Activated CD4-positive, alpha-beta T cell treated with anti-CD3 and anti-CD28 coated beads, Interleukin-10, Interleukin-2, amounts not matched to agents 100 ng/mL and 50 ng/mL, durations not matched to agents 16 hours and 8 hours (primary cell): ENCODE measurements at regions not wholly inside any gene's neighbourhood (a gene's known extent, or its start where the extent isn't known, plus 50 kb on each side); places are given as distances from the start of the nearest gene placed in this dataset.

ENCODE experiments used
- DNase-seq: peaks from one replicate; pipeline ENCODE4 v3.0.0-alpha.2; 2020

- DNase-seq = no peak
These were observed 439.5 kb downstream of the NAF1 start for GRCh38 chr4:162727232-162727631.

GRCh38 chr4:162715401-162715800 is 451.3 kb downstream of the NAF1 start:
- DNase-seq = no peak

- DNase-seq = no peak
These were observed 458.7 kb downstream of the NAF1 start for GRCh38 chr4:162707962-162708361.

- no peak for DNase-seq
These were observed 460.1 kb downstream of the NAF1 start for GRCh38 chr4:162706632-162707031.

GRCh38 chr4:162706051-162706450 is 460.6 kb downstream of the NAF1 start:
- DNase-seq = no peak

DNA sequence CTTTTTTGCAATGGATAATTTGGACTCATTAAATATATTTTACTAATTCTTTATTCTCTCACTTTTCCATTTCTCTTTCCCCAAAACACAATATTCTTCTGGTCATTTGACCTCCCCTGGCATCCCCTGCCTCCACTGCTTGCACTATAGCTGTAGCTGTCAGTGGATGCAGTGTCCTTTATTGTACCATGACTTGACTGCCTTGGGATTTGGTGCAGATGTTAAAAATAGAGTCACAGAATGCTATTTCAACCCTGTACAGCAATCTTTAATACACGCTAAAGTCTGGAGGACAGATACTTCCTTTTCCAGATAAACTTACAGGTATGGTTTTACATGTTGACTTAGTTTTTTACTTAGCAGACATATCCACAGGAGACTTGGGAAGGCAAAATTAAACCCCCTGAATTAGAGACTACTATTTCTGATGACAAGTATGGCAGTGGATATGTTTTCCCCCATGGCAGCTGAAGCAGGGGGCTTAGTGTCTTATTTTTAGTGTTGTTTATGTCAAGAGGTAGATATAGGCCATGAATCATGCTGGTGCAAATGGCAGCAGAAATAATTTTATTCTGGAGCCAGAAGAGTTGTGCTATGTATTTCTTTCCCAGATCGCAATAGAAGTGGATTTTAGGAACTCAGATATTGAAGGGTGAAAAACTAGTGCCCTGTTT is 461.4 kb downstream of the NAF1 start:
- DNase-seq = no peak

- no peak for DNase-seq
These were observed 465.8 kb downstream of the NAF1 start for GRCh38 chr4:162700815-162701361.

DNA sequence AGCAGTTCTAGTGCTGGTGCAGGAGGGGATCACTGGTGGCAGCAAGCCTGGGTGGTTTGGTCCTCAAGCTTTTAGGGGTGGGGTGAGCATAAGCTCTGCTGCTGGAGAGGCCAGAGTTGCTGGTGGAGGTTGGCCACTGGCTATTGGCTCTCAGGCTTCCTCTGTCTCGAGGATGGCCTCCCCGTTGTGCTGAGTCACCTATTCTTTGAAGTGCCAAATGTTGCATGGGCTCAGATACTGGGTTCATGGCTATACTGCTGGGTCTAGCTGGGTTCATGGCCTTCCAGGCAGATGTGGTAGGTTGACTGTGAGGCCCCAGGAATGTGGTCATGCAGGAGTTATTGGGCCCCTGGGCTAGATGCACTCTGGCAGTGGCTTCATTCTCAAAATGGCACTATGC is 466.3 kb downstream of the NAF1 start:
- DNase-seq = no peak

GRCh38 chr4:162699629-162700028 is 467.1 kb downstream of the NAF1 start:
- DNase-seq = no peak

- no peak for DNase-seq
These were observed 481.3 kb downstream of the NAF1 start for GRCh38 chr4:162685410-162685809.

DNA sequence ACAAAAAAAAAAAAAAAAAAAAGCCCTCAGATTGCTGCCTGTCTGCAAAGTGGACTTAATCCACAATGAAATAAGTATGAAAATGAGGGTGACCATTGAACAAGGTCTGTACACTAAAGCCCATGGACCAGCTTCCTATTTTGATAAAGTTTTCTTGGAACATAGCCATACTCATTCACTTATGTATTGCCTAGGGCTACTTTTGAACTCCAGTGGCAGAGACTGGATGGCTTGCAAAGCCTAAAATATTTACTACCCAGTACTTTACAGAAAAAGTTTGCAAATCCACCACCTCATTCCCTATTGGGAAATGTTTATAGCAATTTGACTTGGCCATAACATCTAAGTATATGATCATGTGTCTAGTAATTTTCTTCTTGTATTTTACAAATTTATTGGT is 481.7 kb downstream of the NAF1 start:
- DNase-seq = no peak

DNA sequence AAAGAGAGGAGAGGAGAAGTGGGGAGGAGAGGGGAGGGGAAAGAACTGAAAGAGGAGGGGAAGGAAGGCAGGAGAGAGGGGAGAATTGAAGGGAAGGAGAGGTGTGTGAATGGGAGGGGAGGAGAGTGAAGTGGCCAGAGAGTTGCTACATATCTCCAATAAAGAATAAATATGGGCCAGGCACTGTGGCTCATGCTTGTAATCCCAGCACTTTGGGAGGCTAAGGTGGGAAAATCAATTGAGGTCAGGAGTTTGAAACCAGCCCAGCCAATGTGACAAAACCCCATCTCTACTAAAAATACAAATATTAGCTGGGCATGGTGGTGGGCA is 482.4 kb downstream of the NAF1 start:
- no peak for DNase-seq

- DNase-seq = no peak
These were observed 482.9 kb downstream of the NAF1 start for GRCh38 chr4:162683659-162684370.

DNA sequence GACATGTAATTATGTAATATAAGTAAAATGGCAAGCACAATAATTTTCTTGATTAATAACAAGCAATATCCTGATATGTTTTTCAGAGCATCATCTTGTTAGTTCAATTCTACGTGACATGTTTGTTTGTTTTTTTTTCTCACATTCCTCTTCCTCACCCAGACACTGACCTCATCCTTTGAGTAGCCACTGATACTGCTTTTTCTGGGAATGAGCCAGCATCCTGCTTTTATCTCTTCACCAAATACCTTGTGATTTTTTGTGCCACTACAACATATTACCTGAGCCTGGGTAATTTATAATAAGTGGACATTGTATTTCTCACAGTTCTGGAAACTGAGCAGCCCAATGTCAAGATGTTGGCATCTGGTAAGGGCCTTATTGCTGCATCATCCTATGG is 484.0 kb downstream of the NAF1 start:
- DNase-seq = no peak

DNA sequence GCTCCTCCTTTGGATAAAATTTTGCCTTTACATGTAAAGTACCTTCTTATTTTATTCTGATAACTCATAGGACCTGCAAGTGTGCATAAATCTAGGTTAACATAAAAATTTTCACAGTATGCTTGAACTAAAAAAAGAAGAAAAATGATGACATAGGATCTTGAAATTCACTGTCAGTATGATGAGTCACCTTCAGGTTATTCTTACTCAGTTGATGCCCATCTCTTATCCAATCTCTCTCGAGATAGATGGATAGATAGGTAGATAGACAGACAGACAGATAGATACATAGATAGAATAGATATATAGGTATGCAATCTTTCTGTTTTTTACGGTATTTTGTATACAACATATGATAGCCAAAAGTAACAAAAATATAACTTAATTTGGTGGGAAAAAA is 485.5 kb downstream of the NAF1 start:
- no peak for DNase-seq

GRCh38 chr4:162675661-162676060 is 491.0 kb downstream of the NAF1 start:
- DNase-seq = no peak

DNA sequence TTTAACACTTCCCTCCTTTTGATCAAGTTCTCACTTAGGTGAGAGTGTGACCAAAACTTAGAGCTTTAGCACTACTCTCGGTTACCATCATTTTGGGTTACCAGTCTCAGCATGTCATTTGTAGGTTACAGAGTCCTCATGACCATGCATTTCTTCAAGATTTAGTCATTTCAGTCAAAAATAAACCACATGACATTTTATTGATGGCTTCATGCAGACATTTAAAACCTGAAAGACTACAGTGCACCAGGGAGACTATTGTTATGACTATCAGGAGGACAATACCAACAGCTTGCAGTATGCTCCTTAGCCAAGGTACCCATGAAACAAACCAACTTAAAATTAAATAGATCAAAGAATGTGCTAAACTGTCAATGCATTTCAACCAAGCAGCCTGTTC is 498.1 kb upstream of the FSTL5 start:
- no peak for DNase-seq

- no peak for DNase-seq
These were observed 495.9 kb upstream of the FSTL5 start for GRCh38 chr4:162659716-162660115.

DNA sequence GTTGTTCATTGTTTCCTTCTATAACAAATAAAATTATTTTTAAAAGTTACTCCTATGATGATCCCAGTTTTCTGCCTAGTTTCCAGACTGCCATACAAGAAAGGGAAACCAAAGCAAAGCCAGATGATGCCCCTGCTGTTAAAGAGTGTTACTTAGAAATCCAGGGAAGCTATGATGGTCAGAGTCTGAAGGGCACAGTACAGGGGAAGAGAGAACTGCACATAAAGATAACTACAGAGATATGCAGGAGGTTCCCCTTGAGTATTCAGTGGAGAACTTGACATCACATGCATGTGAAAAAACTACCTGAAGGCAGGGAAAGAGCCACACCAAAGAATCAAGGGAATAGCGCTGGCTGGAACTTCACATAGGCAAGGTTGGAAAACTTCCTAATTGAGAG is 494.2 kb upstream of the FSTL5 start:
- no peak for DNase-seq

DNA sequence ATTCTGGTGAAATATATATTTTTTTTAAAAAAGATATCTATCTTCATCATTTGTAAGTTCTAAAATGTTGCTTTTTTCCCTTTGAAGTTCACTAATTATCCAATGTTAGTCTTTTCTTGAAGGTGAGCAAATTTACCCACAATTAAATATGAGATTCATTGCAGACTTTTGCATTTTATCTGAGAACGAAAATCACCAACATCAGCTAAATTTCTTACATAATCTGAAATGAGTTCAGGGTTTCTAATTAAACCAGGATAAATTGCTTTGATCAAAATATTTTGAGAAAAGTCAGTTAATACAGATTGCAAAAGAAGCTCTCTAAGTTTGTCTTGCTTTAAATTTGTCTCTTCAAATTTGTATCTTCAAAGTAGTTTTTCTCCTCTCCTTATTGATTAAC is 486.4 kb upstream of the FSTL5 start:
- no peak for DNase-seq

DNA sequence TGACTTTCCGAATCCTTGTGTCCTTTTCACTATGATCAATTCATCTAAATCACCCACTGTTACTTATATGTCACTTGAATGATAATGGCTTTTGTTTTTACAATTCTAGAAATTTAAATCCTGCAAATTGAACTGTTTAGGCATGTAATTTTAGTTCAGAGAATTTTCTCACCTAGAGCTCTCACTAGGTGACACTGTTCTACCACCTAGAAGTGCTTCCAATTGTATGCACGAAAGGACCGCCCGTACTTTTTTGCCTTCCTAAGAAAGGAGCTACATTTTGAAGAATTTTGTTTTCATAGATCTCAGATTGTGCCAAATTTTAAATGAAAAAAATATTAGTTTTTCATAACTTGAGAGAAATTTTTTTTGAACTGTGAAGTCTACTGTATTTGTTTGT is 481.6 kb upstream of the FSTL5 start:
- no peak for DNase-seq

GRCh38 chr4:162644346-162644745 is 480.5 kb upstream of the FSTL5 start:
- DNase-seq = no peak

DNA sequence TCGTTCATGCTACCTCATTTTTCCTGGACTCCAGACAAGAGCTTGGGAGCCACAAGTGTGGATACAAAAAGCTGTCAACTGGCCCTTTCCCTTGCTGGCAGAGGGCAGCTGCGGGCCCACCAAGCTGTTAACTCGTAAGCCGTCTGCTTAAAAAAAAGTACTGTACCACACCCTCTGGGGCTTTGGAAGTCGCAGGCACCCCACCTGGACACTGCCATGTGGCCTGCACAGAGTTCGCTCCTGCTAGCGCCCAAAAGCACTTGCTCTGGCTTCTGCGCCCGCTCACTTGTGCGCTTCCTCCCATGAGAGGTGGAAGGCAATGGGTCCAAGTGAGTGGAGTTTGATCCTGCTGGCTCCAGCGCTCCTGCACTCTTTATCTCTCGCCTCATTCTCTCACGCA is 476.4 kb upstream of the FSTL5 start:
- no peak for DNase-seq

DNA sequence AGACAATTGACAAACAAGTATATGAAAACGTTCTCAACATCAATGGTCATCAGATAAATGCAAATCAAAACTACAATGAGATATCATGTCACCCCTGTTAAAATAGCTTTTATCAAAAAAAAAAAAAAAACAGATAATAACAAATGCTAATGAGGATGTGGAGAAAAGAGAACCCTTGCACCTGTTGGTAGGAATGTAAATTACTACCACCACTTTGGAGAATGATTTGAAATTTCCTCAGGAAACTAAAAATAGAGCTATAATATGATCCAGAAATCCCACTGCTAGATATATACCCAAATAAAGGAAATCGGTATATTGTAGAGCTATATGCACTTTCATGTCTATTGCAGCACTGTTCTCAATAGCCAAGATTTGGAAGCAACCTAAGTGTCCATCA is 470.6 kb upstream of the FSTL5 start:
- no peak for DNase-seq

- no peak for DNase-seq
These were observed 458.9 kb upstream of the FSTL5 start for GRCh38 chr4:162622664-162623063.
